Coronary artery (tissue), 2 donors: ENCODE measurements at regions not wholly inside any gene's neighbourhood (a gene's known extent, or its start where the extent isn't known, plus 50 kb on each side); places are given as distances from the start of the nearest gene placed in this dataset.
"Not testable (repeated sequence)": the region's sequence is repeated elsewhere in the genome, so short reads cannot be mapped to it uniquely, and the experiment has no call there.

ENCODE experiments used
- DNase-seq: peaks from one replicate; pipeline ENCODE4 v3.0.0-alpha.2; 2017; ENCODE audit warnings: low spot score
- H3K27ac ChIP-seq, 2 donors: fragments of 200-600 bp; sonication (generic); one replicate each; pipeline ENCODE4 v1.5.1; 2016 to 2019
- H3K4me3 ChIP-seq: fragments of 200-600 bp; sonication (generic); 2 replicates; pipeline ENCODE4 v1.5.1; 2016; ENCODE audit warnings: mild to moderate bottlenecking, moderate library complexity
- TF ChIP-seq, protein P1 (sequence below): fragments of 200-600 bp; sonication (generic); IDR thresholded peaks from one replicate; pipeline ENCODE4 v1.5.1; 2019; ENCODE audit warnings: antibody characterized with exemption

DNA sequence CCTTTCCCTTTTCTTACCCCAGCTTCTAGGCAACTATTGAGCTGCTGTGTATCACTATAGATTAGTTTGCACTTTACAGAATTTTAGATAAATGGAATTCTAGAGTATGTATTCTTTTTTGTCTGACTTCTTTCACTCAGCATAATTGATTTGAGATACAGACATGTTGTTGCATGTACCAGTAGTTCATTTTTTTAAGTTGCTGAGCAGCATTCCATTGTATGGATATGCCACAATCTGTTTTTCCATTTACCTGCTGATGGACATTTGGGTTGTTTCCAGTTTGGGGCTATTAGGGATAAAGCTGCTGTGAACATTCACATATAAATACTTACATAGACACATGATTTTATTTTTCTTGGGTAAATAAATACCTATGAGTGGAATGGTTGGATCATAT lies 135.7 kb downstream of the IGF1 start:
- H3K27ac ChIP-seq: no peak overlapping the region
- DNase-seq: no peak
- TF ChIP-seq, protein P1, sequence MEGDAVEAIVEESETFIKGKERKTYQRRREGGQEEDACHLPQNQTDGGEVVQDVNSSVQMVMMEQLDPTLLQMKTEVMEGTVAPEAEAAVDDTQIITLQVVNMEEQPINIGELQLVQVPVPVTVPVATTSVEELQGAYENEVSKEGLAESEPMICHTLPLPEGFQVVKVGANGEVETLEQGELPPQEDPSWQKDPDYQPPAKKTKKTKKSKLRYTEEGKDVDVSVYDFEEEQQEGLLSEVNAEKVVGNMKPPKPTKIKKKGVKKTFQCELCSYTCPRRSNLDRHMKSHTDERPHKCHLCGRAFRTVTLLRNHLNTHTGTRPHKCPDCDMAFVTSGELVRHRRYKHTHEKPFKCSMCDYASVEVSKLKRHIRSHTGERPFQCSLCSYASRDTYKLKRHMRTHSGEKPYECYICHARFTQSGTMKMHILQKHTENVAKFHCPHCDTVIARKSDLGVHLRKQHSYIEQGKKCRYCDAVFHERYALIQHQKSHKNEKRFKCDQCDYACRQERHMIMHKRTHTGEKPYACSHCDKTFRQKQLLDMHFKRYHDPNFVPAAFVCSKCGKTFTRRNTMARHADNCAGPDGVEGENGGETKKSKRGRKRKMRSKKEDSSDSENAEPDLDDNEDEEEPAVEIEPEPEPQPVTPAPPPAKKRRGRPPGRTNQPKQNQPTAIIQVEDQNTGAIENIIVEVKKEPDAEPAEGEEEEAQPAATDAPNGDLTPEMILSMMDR: no peak
- H3K4me3 ChIP-seq: no peak overlapping the region

DNA sequence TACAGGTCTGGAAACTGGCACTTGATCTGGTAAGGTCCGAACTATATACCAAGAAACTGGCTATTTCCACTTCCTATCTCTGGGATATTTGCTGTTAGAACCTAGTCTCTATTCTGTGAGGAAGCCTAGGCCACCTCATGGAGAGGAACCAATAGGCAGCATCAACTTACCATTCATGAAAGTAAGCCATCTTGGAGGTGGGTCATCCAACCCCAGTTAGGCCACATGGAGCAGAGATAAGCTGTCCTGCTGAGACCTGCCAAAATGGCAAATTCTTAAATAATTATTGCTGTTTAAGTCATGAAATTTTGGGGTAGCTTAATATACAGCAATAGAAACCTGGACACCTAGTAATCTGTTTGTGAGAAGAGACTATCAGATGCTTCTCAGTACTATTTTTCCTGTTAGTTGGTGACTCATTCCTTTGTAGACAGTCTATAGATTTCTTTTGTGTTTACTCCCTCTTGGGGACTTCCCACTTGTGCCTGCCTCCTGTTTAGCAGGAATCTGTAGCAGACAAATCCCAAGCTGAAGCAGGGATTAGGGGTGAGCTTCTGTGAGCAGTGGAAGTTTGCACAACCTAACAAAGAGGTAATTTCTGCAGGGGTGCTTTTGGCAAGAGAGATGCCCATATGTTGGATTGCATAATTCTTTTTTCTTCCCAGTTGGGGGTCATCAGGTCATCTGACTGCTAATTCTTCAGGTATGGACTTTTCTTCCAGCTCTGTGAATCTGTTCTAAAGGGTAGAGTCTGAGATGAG lies 136.8 kb downstream of the IGF1 start:
- no peak for DNase-seq
- TF ChIP-seq, protein P1: no peak
- no peak overlapping the region for H3K4me3 ChIP-seq
- H3K27ac ChIP-seq: no peak overlapping the region

- Histone ChIP-seq H3K4me3 (no peak overlapping the region), H3K27ac (no peak overlapping the region)
- TF ChIP-seq, protein P1: no peak
- no peak for DNase-seq
Measured at GRCh38 chr12:102342281-102343006, 137.9 kb downstream of the IGF1 start.

DNA sequence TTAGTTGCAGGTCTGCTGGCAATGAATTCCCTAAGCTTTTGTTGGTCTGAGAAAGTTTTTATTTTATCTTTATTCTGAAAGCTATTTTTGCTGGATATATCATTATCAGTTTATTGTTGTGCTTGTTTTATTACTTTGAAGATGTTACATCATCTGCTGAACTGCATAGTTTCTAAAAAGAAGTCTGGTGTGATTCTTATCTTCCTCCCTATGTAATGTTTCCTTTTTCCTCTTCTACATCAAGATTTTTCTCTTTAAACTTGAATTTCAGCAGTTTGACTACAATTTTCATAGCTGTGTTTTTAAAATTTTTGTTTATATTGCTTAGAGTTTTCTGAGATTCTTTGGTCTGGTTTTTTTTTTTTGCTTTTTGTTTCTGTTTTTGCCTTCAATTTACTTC lies 137.1 kb upstream of the PMCH start:
- no peak overlapping the region for H3K4me3 ChIP-seq
- H3K27ac ChIP-seq: no peak overlapping the region
- TF ChIP-seq, protein P1: no peak
- DNase-seq: no peak

DNA sequence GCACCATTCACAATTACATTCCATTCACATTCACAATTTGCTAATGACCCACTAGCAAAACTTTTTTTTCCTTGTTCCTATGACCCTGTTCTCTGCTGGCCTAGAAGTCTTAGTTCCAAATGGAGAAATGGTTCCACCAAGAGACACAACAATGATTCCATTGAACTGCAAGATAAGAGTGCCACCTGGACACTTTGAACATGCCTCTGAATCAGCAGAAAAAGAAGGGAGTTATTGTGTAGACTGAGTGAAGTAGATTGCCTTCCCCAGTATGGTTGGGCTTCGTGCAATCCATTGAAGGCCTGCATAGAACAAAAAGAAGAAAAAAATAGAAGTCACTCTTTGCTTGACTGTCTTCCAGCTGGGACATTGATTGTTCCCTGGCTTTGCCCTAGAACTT lies 133.8 kb upstream of the PMCH start:
- TF ChIP-seq, protein P1: no peak
- H3K4me3 ChIP-seq: no peak overlapping the region
- DNase-seq: no peak
- H3K27ac ChIP-seq: no peak overlapping the region

DNA sequence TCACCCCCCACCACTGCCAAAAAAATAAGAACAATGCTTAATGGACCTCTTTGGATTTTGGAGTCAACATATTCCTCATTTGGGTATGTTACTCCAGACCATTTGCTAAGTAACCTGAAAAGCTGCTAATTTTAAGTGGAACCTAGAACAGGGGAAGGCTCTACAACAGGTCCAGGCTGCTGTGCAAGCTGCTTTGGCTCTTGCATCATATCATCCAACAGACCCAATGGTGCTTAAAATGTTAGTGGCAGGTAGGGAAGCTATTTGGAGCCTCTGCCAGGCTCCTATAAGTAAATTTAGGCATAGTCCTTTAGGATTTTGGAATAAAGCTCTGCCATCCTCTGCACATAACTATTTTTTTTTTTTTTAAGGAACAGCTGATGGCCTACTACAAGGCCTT lies 132.2 kb upstream of the PMCH start:
- Histone ChIP-seq H3K4me3 (no peak overlapping the region), H3K27ac (no peak overlapping the region)
- TF ChIP-seq, protein P1: no peak
- no peak for DNase-seq

DNA sequence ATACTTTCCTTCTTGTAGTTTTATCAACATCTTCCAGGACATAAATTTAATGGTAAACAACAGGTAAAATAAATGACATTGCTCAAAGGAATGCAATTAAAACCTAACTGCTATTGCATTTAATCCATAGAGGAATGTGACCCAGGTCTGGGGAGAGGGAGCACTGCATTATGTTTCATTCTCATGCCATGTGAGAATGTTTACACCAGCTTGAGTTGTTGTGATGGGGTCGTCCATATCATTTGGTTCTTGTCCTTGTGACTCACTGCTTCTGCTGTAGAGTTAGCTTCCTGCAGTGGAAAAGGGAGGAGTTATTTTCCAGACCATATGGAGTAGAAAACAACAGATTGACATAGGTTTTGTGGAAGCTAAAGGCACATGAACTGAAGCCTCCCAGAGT lies 129.3 kb upstream of the PMCH start:
- TF ChIP-seq, protein P1: no peak
- Histone ChIP-seq H3K4me3 (no peak overlapping the region), H3K27ac (no peak overlapping the region)
- no peak for DNase-seq

DNA sequence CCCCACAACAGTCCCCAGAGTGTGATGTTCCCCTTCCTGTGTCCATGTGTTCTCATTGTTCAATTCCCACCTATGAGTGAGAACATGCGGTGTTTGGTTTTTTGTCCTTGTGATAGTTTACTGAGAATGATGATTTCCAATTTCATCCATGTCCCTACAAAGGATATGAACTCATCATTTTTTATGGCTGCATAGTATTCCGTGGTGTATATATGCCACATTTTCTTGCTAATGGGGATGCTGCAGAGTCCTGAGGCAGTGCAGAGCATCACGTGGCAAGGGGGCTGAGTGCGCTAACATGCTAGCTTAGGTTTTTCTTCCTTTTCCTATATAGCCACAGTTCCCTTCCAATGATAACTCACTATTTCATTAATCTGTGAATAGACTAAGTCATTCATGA lies 127.5 kb upstream of the PMCH start:
- H3K27ac ChIP-seq, DNase-seq, H3K4me3 ChIP-seq: not testable (repeated sequence)
